ENCODE measurements at regions not wholly inside any gene's neighbourhood (a gene's known extent, or its start where the extent isn't known, plus 50 kb on each side); places are given as distances from the start of the nearest gene placed in this dataset.

- no peak for TF ChIP-seq TAF1 (IDR thresholded peaks at IDR 0.05; ENCODE audit: borderline replicate concordance, insufficient read depth, low read length)
- no peak for TF ChIP-seq REST (IDR thresholded peaks at IDR 0.05; ENCODE audit: insufficient read depth in 1 of 2, low read depth in 2 of 2, low read length in 2 of 2)
- no peak for TF ChIP-seq FOXP2 (optimal IDR thresholded peaks at IDR 0.05; ENCODE audit: borderline replicate concordance, extremely low read depth, extremely low read length, insufficient read depth)
- TF ChIP-seq SIN3A (IDR thresholded peaks at IDR 0.05; ENCODE audit: borderline replicate concordance, insufficient read depth, low read length) = no peak
- no peak for TF ChIP-seq POLR2AphosphoS5 (IDR thresholded peaks at IDR 0.05; ENCODE audit: low read depth, low read length)
Observed at GRCh38 chr3:177904621-177905020, 631.6 kb upstream of the KCNMB2 start.

- TF ChIP-seq REST (IDR thresholded peaks at IDR 0.05; ENCODE audit: insufficient read depth in 1 of 2, low read depth in 2 of 2, low read length in 2 of 2) (no peak), TAF1 (IDR thresholded peaks at IDR 0.05; ENCODE audit: borderline replicate concordance, insufficient read depth, low read length) (no peak), FOXP2 (optimal IDR thresholded peaks at IDR 0.05; ENCODE audit: borderline replicate concordance, extremely low read depth, extremely low read length, insufficient read depth) (no peak), POLR2AphosphoS5 (IDR thresholded peaks at IDR 0.05; ENCODE audit: low read depth, low read length) (no peak), SIN3A (IDR thresholded peaks at IDR 0.05; ENCODE audit: borderline replicate concordance, insufficient read depth, low read length) (no peak)
Observed at GRCh38 chr3:177905173-177906125, 630.8 kb upstream of the KCNMB2 start.

GRCh38 chr3:177906126-177906511 lies 630.1 kb upstream of the KCNMB2 start:
- no peak for TF ChIP-seq REST (IDR thresholded peaks at IDR 0.05; ENCODE audit: insufficient read depth in 1 of 2, low read depth in 2 of 2, low read length in 2 of 2)

GRCh38 chr3:177906578-177907229 lies 629.5 kb upstream of the KCNMB2 start:
- TF ChIP-seq SIN3A (IDR thresholded peaks at IDR 0.05; ENCODE audit: borderline replicate concordance, insufficient read depth, low read length) = no peak
- no peak for TF ChIP-seq POLR2AphosphoS5 (IDR thresholded peaks at IDR 0.05; ENCODE audit: low read depth, low read length)
- no peak for TF ChIP-seq REST (IDR thresholded peaks at IDR 0.05; ENCODE audit: insufficient read depth in 1 of 2, low read depth in 2 of 2, low read length in 2 of 2)
- TF ChIP-seq TAF1 (IDR thresholded peaks at IDR 0.05; ENCODE audit: borderline replicate concordance, insufficient read depth, low read length) = no peak
- TF ChIP-seq FOXP2 (optimal IDR thresholded peaks at IDR 0.05; ENCODE audit: borderline replicate concordance, extremely low read depth, extremely low read length, insufficient read depth) = no peak
